Activated CD4-positive, alpha-beta T cell treated with anti-CD3 and anti-CD28 coated beads for 36 hours (primary cell): ENCODE measurements at regions not wholly inside any gene's neighbourhood (a gene's known extent, or its start where the extent isn't known, plus 50 kb on each side); places are given as distances from the start of the nearest gene placed in this dataset.
"Not testable (repeated sequence)": the region's sequence is repeated elsewhere in the genome, so short reads cannot be mapped to it uniquely, and the experiment has no call there.

Experiments used
- ATAC-seq: fragments of 200-7000 bp; cut with Tn5 transposase; one replicate; pipeline ENCODE4 v1.10.0; 2021; ENCODE audit warnings: mild to moderate bottlenecking, moderate library complexity
- CTCF ChIA-PET: fragments of 350-600 bp; sonication (Branson Sonifier 250); formaldehyde crosslinking; loops from one replicate; lab custom pipeline; 2021; ENCODE audit warnings: antibody characterized with exemption; lab: Charles Lee
- POLR2A ChIA-PET: fragments of 350-600 bp; sonication (Branson Sonifier 250); formaldehyde crosslinking; loops from one replicate; lab custom pipeline; 2021; ENCODE audit warnings: antibody characterized with exemption, inconsistent platforms; lab: Charles Lee
- DNase-seq: peaks from one replicate; pipeline ENCODE4 v3.0.0-alpha.2; 2020
- H3K27ac Mint-ChIP-seq: one replicate; pipeline ENCODE4 v1.8.0; 2021; ENCODE audit warnings: mixed read lengths
- H3K27me3 Mint-ChIP-seq: one replicate; pipeline ENCODE4 v1.8.0; 2021; ENCODE audit warnings: mixed read lengths
- H3K36me3 Mint-ChIP-seq: one replicate; pipeline ENCODE4 v1.8.0; 2021; ENCODE audit warnings: low read depth, mixed read lengths
- H3K4me1 Mint-ChIP-seq: one replicate; pipeline ENCODE4 v1.8.0; 2021; ENCODE audit warnings: mixed read lengths
- H3K4me3 Mint-ChIP-seq: one replicate; pipeline ENCODE4 v1.8.0; 2021; ENCODE audit warnings: mild to moderate bottlenecking, moderate library complexity, mixed read lengths
- H3K9me3 Mint-ChIP-seq: one replicate; pipeline ENCODE4 v1.8.0; 2021; ENCODE audit warnings: low read depth, mixed read lengths
- intact Hi-C, 2 experiments: fragments of 100-400 bp; cut with DNase I in 1 of 2; cut with micrococcal nuclease in 1 of 2; formaldehyde crosslinking; loops; one replicate each; pipeline versions ENCODE4 v1.14.2 to v1.15.1; 2022 to 2024; cut with DNase I, micrococcal nuclease

DNA sequence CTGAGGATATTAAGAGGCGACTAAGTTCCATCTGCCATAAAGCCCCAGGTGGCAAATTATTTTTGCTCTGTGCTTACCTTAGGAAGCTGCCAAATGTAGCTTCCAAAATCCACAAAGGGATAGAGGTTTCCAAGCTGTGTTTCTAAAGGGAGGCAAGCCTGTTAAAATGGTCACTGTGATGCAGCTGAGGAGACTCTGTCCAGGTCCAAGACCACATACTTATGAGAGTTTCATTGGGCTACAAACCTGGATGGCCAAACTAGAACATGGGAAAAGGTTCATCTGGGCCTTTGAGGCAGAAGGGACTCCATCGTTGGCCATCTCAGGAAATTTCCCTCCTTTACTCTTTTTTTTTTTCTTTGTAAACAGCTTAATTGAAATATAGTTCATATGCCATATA is 306.9 kb upstream of the FGF13 start:
- peaks cover 3% of the 10 kb centered on the region for H3K9me3 Mint-ChIP-seq
- H3K36me3 Mint-ChIP-seq: no peaks in the 10 kb centered on the region
- no peaks in the 10 kb centered on the region for H3K4me1 Mint-ChIP-seq
- DNase-seq: no peak
- POLR2A ChIA-PET: no interaction called here
- no peak overlapping the region for H3K4me3 Mint-ChIP-seq
- H3K27me3 Mint-ChIP-seq: no peaks in the 10 kb centered on the region
- CTCF ChIA-PET: no interaction called here
- intact Hi-C loops: no loop called here
- no peak for ATAC-seq
- H3K27ac Mint-ChIP-seq: no peak overlapping the region

GRCh38 chrX:139015627-139016026 is 304.1 kb upstream of the FGF13 start:
- H3K27me3 Mint-ChIP-seq: no peaks in the 10 kb centered on the region
- no peaks in the 10 kb centered on the region for H3K36me3 Mint-ChIP-seq
- no peak for ATAC-seq
- ChIA-PET POLR2A (no interaction called here), CTCF (no interaction called here)
- H3K27ac Mint-ChIP-seq: no peak overlapping the region
- no peak overlapping the region for H3K4me3 Mint-ChIP-seq
- H3K9me3 Mint-ChIP-seq: peaks cover 6% of the 10 kb centered on the region
- intact Hi-C loops: no loop called here
- no peak for DNase-seq
- no peaks in the 10 kb centered on the region for H3K4me1 Mint-ChIP-seq

DNA sequence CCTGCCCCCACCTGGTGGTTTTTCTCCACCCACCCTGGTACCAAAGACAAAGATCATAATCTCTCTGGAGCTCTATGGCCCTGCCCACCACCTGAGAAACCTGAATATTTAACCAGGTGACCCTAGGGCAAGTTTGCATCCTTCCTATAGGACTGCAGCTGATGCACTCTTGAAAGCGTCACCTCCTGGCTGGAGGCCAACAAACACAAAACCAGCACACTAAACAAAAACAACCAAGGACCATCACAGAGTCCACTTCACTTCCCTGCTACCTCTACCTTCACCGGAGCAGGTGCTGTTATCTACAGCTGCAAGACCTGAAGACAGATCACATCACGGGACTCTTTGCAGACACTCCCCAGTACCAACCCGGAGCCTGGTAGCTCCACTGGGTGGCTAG is 296.7 kb upstream of the FGF13 start:
- Mint-ChIP-seq H3K36me3 (no peaks in the 10 kb centered on the region), H3K9me3 (peaks cover 3% of the 10 kb centered on the region), H3K27ac (no peak overlapping the region), H3K4me3 (no peak overlapping the region), H3K27me3 (no peaks in the 10 kb centered on the region), H3K4me1 (no peaks in the 10 kb centered on the region)
- DNase-seq (no peak), ATAC-seq (no peak)
- CTCF ChIA-PET: no interaction called here
- intact Hi-C loops: no loop called here
- POLR2A ChIA-PET: no interaction called here

DNA sequence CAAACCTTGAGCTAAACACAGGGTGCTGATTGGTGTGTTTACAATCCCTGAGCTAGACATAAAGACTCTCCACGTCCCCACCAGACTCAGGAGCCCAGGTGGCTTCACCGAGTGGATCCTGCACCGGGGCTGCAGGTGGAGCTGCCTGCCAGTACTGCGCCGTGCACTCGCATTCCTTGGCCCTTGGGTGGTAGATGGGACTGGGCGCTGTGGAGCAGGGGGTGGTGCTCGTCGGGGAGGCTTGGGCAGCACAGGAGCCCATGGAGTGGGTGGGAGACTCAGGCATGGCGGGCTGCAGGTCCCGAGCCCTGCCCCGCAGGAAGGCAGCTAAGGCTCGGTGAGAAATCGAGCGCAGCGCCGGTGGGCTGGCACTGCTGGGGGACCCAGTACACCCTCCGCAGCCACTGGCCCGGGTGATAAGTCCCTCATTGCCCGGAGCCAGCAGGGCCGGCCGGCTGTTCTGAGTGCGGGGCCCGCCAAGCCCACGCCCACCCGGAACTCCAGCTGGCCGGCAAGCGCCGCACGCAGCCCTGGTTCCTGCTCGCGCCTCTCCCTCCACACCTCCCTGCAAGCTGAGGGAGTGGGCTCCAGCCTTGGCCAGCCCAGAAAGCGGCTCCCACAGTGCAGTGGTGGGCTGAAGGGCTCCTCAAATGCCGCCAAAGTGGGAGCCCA is 292.5 kb upstream of the FGF13 start:
- intact Hi-C loops, CTCF ChIA-PET, H3K4me3 Mint-ChIP-seq, H3K4me1 Mint-ChIP-seq, H3K36me3 Mint-ChIP-seq, H3K9me3 Mint-ChIP-seq, H3K27ac Mint-ChIP-seq, POLR2A ChIA-PET, ATAC-seq, H3K27me3 Mint-ChIP-seq, DNase-seq: not testable (repeated sequence)

- POLR2A ChIA-PET: interaction anchor here (0.6 kb wide), 1 partner anchor 1575 kb away, joined by 3 read pairs; no protein-coding TSS in a partner anchor
- H3K9me3 Mint-ChIP-seq: no peaks in the 10 kb centered on the region
- no peak overlapping the region for H3K4me3 Mint-ChIP-seq
- no peaks in the 10 kb centered on the region for H3K27me3 Mint-ChIP-seq
- ATAC-seq (no peak), DNase-seq (no peak)
- no peaks in the 10 kb centered on the region for H3K36me3 Mint-ChIP-seq
- no peak overlapping the region for H3K27ac Mint-ChIP-seq
- CTCF ChIA-PET: no interaction called here
- H3K4me1 Mint-ChIP-seq: no peaks in the 10 kb centered on the region
- intact Hi-C loops: no loop called here
Measured at GRCh38 chrX:139002319-139002718, 290.8 kb upstream of the FGF13 start.

- CTCF ChIA-PET: no interaction called here
Measured at GRCh38 chrX:138996268-138996667, 284.8 kb upstream of the FGF13 start.

DNA sequence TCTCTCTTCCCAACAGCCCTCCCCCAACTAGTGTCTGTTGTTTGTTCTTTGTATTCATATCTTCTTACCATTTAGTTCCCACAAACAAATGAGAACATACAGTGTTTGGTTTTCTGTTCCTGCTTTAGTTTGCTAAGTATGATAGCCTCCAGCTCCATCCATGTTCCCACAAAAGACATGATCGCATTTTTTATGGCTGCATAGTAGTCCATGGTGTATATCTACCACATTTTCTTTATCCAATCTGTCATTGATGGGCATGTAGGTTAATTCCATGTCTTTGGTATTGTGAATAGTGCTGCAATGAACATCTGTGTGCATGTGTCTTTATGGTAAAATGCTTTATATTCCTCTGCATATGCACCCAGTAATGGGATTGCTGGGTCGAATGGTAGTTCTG is 283.9 kb upstream of the FGF13 start:
- Mint-ChIP-seq H3K27ac (no peak overlapping the region), H3K27me3 (no peaks in the 10 kb centered on the region), H3K36me3 (no peaks in the 10 kb centered on the region), H3K9me3 (no peaks in the 10 kb centered on the region), H3K4me3 (no peak overlapping the region), H3K4me1 (no peaks in the 10 kb centered on the region)
- CTCF ChIA-PET: no interaction called here
- ATAC-seq (no peak), DNase-seq (no peak)
- intact Hi-C loops: no loop called here
- POLR2A ChIA-PET: no interaction called here

More at GRCh38 chrX:138996268-138996667, 284.8 kb upstream of the FGF13 start:
- no peaks in the 10 kb centered on the region for H3K36me3 Mint-ChIP-seq
- ATAC-seq (no peak), DNase-seq (no peak)
- POLR2A ChIA-PET: no interaction called here
- no peaks in the 10 kb centered on the region for H3K9me3 Mint-ChIP-seq
- no peaks in the 10 kb centered on the region for H3K27me3 Mint-ChIP-seq
- H3K27ac Mint-ChIP-seq: no peak overlapping the region
- no peak overlapping the region for H3K4me3 Mint-ChIP-seq
- H3K4me1 Mint-ChIP-seq: no peaks in the 10 kb centered on the region
- intact Hi-C loops: no loop called here

- H3K27me3 Mint-ChIP-seq, intact Hi-C loops, H3K9me3 Mint-ChIP-seq, ATAC-seq, H3K4me1 Mint-ChIP-seq, POLR2A ChIA-PET, DNase-seq, H3K27ac Mint-ChIP-seq, H3K4me3 Mint-ChIP-seq, H3K36me3 Mint-ChIP-seq, CTCF ChIA-PET: not testable (repeated sequence)
Measured at GRCh38 chrX:138990425-138990824, 278.9 kb upstream of the FGF13 start.

DNA sequence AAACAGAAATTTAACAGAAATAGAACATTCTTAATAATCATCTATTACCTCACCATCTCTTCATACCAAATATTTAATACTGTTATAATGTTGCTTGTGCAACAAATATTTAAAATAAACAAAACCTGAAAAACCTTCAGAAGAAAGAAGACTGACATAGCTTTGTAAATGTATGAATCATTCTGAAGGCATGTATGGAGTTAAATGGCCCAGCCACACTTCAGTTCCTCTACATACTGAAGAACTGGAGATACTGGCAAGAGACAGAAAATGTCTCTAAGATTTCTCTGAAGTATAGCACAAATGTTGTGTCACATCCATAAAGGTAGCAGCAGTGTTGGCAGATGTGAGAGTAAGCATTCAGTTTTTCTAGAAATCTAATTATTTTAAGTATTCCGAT is 275.3 kb upstream of the FGF13 start:
- POLR2A ChIA-PET: no interaction called here
- ATAC-seq: no peak

DNA sequence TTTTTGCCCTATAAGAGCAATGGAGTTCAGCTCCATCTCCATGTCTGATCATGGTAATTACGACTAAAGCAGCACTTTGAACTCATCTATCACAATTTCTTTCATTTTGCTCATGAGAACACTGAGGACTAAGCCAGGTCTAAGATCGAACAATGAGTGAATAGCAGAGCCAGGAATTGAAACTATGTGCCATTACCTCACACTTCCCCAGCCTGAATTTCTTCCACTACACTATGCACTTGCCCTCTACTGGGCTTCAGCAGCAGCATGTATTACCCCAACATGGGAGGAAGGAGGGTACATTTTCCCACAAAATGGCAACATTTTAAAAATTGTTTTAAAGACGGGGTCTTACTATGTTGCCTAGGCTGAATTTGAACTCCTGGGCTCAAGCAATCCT is 274.7 kb upstream of the FGF13 start:
- H3K4me1 Mint-ChIP-seq: no peaks in the 10 kb centered on the region
- H3K4me3 Mint-ChIP-seq: no peak overlapping the region
- no peaks in the 10 kb centered on the region for H3K9me3 Mint-ChIP-seq
- POLR2A ChIA-PET: no interaction called here
- CTCF ChIA-PET: no interaction called here
- H3K27me3 Mint-ChIP-seq: peaks cover 2% of the 10 kb centered on the region
- no peak overlapping the region for H3K27ac Mint-ChIP-seq
- intact Hi-C loops: no loop called here
- DNase-seq: no peak
- no peak for ATAC-seq
- H3K36me3 Mint-ChIP-seq: no peaks in the 10 kb centered on the region

More for the DNA sequence above, 275.3 kb upstream of the FGF13 start:
- intact Hi-C loops: no loop called here
- H3K27me3 Mint-ChIP-seq: peaks cover 2% of the 10 kb centered on the region
- H3K9me3 Mint-ChIP-seq: no peaks in the 10 kb centered on the region
- H3K4me1 Mint-ChIP-seq: no peaks in the 10 kb centered on the region
- H3K36me3 Mint-ChIP-seq: no peaks in the 10 kb centered on the region
- CTCF ChIA-PET: no interaction called here
- no peak overlapping the region for H3K27ac Mint-ChIP-seq
- DNase-seq: no peak
- no peak overlapping the region for H3K4me3 Mint-ChIP-seq

DNA sequence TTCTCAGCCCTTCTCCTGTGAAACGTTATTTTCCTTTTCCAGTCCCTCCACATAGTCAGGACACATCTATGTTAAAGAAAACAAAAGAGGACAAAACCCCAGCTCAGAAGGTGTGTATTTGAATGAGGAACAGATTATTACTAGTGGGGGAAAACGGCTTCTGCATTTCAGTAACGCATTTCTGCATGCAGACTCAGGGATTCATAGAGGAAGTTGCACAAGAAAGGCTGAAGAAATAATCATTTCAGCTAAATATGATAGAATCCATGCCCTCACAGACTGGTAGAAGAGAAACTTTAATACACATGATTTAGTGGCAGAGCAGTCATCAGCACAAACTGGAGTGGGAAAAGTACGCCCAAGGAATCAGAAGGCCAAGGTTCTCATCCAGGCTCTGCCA is 270.8 kb upstream of the FGF13 start:
- CTCF ChIA-PET: no interaction called here
- no peak for ATAC-seq
- H3K9me3 Mint-ChIP-seq: no peaks in the 10 kb centered on the region
- H3K4me3 Mint-ChIP-seq: no peak overlapping the region
- DNase-seq: no peak
- no peak overlapping the region for H3K27ac Mint-ChIP-seq
- H3K4me1 Mint-ChIP-seq: no peaks in the 10 kb centered on the region
- H3K27me3 Mint-ChIP-seq: peaks cover 2% of the 10 kb centered on the region
- POLR2A ChIA-PET: no interaction called here
- no peaks in the 10 kb centered on the region for H3K36me3 Mint-ChIP-seq
- intact Hi-C loops: no loop called here

DNA sequence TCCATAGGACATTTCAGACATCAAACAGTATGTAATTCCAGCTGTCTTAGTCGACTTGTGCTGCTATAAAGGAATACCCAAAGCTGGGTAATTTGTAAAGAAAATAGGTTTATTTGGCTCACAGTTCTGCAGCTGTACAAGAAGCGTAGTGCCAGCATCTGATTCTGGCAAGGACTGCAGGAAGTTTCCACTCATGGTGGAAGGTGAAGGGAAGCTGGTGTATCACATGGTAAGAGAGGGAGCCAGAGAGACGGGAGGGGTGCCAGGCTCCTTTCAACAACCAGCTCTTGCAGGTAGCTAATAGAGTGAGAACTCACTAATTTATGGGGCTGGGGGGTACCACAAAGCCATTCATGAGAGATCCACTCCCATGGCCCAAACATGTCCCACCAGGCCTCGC is 253.0 kb upstream of the FGF13 start:
- no peak overlapping the region for H3K27ac Mint-ChIP-seq
- H3K4me3 Mint-ChIP-seq: no peak overlapping the region
- ChIA-PET POLR2A (no interaction called here), CTCF (no interaction called here)
- no peaks in the 10 kb centered on the region for H3K36me3 Mint-ChIP-seq
- peaks cover 2% of the 10 kb centered on the region for H3K9me3 Mint-ChIP-seq
- H3K4me1 Mint-ChIP-seq: no peaks in the 10 kb centered on the region
- DNase-seq (no peak), ATAC-seq (no peak)
- no peaks in the 10 kb centered on the region for H3K27me3 Mint-ChIP-seq
- intact Hi-C loops: no loop called here
